Brain microvascular endothelial cell (primary cell): ENCODE measurements at regions not wholly inside any gene's neighbourhood (a gene's known extent, or its start where the extent isn't known, plus 50 kb on each side); places are given as distances from the start of the nearest gene placed in this dataset.
A peak's percentile ranks its signal among the peaks of the same experiment; 100 is the strongest.

Experiments used
- DNase-seq: peaks from one replicate; pipeline ENCODE4 v3.0.0-alpha.2; 2020
- H3K27ac ChIP-seq: fragments of 250-450 bp; sonication (Bioruptor Pico); 2 replicates; pipeline ENCODE4 v1.5.1; 2020; ENCODE audit warnings: mild to moderate bottlenecking, moderate library complexity
- H3K27me3 ChIP-seq: fragments of 250-450 bp; sonication (Bioruptor Pico); replicated peaks from 2 replicates; pipeline ENCODE4 v1.5.1; 2020; ENCODE audit warnings: mild to moderate bottlenecking
- H3K36me3 ChIP-seq: fragments of 250-450 bp; sonication (Bioruptor Pico); replicated peaks from 2 replicates; pipeline ENCODE4 v1.5.1; 2020; ENCODE audit warnings: mild to moderate bottlenecking
- H3K4me3 ChIP-seq: 2 replicates; pipeline ENCODE4 v1.5.1; 2011; ENCODE audit warnings: low read depth, mild to moderate bottlenecking, control low read depth, low read length, moderate library complexity
- in situ Hi-C: cut with HindIII; loops from 2 replicates; pipeline ENCODE4 v1.10.0; 2017; ENCODE audit warnings: low sequenced_read_pairs, low pct_ligation_motif_present
- TF ChIP-seq, protein P1 (sequence below): IDR thresholded peaks from 2 replicates; pipeline ENCODE4 v1.5.1; 2011; ENCODE audit warnings: low read depth, mild to moderate bottlenecking, moderate library complexity, low read length, control low read depth, inconsistent platforms; ENCODE audit errors: missing control alignments

DNA sequence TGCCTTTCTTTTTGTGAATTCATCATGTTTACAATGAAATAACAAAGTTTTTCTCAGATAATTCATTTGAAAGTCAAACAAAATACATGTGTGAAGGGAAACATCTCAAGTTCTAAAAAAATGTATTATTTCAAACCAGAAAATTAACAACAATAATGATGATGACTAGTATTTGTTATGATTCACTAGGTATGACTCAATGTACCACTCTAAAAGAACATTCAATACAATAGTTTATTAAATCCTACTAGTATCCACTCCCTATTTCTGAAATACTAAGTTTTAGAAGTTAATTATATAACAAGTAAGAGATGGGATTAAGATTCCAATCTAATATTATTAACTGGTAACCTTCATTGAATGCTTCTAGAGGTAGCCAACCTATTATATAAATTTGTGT, 1444.8 kb upstream of the CDH8 start:
- Histone ChIP-seq H3K27ac (no peak overlapping the region), H3K27me3 (no peaks in the 10 kb centered on the region), H3K4me3 (no peak overlapping the region), H3K36me3 (no peaks in the 10 kb centered on the region)
- no peak for DNase-seq
- in situ Hi-C loops = no loop called here
- TF ChIP-seq, protein P1, sequence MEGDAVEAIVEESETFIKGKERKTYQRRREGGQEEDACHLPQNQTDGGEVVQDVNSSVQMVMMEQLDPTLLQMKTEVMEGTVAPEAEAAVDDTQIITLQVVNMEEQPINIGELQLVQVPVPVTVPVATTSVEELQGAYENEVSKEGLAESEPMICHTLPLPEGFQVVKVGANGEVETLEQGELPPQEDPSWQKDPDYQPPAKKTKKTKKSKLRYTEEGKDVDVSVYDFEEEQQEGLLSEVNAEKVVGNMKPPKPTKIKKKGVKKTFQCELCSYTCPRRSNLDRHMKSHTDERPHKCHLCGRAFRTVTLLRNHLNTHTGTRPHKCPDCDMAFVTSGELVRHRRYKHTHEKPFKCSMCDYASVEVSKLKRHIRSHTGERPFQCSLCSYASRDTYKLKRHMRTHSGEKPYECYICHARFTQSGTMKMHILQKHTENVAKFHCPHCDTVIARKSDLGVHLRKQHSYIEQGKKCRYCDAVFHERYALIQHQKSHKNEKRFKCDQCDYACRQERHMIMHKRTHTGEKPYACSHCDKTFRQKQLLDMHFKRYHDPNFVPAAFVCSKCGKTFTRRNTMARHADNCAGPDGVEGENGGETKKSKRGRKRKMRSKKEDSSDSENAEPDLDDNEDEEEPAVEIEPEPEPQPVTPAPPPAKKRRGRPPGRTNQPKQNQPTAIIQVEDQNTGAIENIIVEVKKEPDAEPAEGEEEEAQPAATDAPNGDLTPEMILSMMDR = no peak

DNA sequence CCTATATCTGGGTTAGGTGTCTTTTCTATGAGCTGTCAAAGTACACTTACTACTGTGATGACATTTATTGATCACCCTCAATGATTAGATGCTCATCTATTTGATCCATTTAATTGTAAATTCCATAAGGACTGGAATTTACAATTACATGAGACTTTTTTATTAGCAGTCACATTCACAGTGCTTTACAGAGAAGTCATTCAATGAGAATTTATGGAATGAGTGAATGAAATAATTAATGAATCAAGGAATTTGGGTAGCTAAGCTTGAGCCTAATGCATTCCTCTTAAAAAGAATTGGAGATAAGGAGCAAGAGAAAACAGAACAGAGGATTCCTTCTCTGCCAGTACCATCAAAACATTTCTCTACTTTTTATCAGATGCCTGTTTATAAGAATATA, 1437.5 kb upstream of the CDH8 start:
- TF ChIP-seq, protein P1 = no peak
- Histone ChIP-seq H3K27ac (no peak overlapping the region), H3K36me3 (no peaks in the 10 kb centered on the region), H3K27me3 (no peaks in the 10 kb centered on the region), H3K4me3 (no peak overlapping the region)
- in situ Hi-C loops = no loop called here
- no peak for DNase-seq

DNA sequence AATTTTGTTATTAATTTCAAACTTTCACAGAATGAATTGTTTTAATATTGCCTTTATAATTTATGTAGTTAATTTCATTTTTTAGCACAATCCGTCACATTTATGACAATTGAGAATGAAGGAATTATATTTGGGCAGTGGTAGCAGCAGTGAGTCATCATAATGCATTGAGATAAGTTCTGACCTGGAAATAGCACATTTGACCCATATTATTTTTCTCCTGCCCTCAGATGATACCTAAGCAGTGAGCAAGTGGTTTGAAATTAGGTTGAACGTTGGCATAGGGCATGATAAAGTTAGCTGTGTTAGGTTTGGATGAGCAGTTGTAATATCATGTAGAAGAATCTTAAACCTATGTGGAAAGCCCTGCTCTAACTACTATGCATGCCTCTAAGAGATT, 1431.3 kb upstream of the CDH8 start:
- Histone ChIP-seq H3K27ac (no peak overlapping the region), H3K36me3 (no peaks in the 10 kb centered on the region), H3K4me3 (no peak overlapping the region), H3K27me3 (no peaks in the 10 kb centered on the region)
- TF ChIP-seq, protein P1 = no peak
- DNase-seq = no peak
- in situ Hi-C loops = no loop called here

DNA sequence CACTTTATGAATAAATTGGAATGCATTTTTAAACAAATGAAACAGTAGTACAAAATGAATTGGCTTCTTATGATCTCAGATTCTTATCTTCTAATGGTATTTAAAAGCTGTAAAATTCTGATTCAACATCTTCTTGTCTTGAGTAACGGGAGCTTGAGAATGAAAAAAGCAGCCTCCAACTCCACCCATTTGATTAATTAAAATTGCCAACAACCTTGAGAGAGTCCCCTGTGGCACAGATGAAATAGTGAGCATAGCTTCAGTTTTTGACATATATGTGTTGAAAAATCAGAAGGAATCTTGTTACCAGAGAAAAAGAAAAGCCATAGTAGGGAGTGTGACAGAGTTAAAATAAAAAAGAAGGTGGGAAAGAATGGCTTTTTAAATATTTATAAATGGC, 1426.1 kb upstream of the CDH8 start:
- Histone ChIP-seq H3K36me3 (no peaks in the 10 kb centered on the region), H3K4me3 (no peak overlapping the region), H3K27me3 (no peaks in the 10 kb centered on the region), H3K27ac (no peak overlapping the region)
- DNase-seq = no peak
- in situ Hi-C loops = no loop called here
- TF ChIP-seq, protein P1 = no peak

GRCh38 chr16:63461248-63461841, 1425.1 kb upstream of the CDH8 start:
- Histone ChIP-seq H3K36me3 (no peaks in the 10 kb centered on the region), H3K27me3 (no peaks in the 10 kb centered on the region), H3K27ac (no peak overlapping the region), H3K4me3 (no peak overlapping the region)
- TF ChIP-seq, protein P1 = peak; percentile 35
- in situ Hi-C loops = no loop called here
- DNase-seq = peak; percentile 44

DNA sequence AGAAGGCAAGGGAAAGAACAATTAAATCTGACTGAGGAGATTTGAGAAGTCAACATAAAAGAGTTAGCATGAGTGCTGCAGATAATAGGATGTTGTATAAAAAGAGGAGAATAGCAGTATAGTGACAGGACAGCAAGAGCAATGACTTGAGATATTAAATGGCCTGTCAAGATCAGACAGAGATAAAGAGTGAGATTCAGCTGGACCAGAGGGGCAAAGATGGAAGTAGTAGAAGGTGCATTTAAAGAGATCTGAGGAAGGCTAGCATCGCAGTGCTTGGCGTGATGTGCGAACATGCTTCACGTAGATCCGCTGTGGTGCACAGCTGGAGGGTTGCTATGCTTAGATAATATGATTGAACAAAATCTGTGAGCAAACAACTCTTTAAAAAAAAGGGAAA, 1422.6 kb upstream of the CDH8 start:
- Histone ChIP-seq H3K27me3 (no peaks in the 10 kb centered on the region), H3K27ac (no peak overlapping the region), H3K36me3 (no peaks in the 10 kb centered on the region), H3K4me3 (no peak overlapping the region)
- DNase-seq = no peak
- TF ChIP-seq, protein P1 = no peak
- in situ Hi-C loops = no loop called here
